Transverse colon (tissue), 3 donors: ENCODE measurements at regions not wholly inside any gene's neighbourhood (a gene's known extent, or its start where the extent isn't known, plus 50 kb on each side); places are given as distances from the start of the nearest gene placed in this dataset.

Experiments
- CTCF ChIP-seq, 5 experiments: fragments of 200-600 bp in 3 of 5; fragments of 450-650 bp in 2 of 5; sonication (generic) in 3 of 5; IDR thresholded peaks; 1 replicate in 2 of 5; 2 replicates in 3 of 5; pipeline ENCODE4 v1.5.1; 2016 to 2017; ENCODE audit warnings: antibody characterized with exemption in 5 of 5, inconsistent platforms in 3 of 5, mild to moderate bottlenecking in 2 of 5, moderate library complexity in 1 of 5
- POLR2A ChIP-seq: fragments of 450-650 bp; IDR thresholded peaks from one replicate; pipeline ENCODE4 v1.6.1; 2016; ENCODE audit warnings: antibody characterized with exemption, mild to moderate bottlenecking, moderate library complexity

- TF ChIP-seq POLR2A (no peak), CTCF (IDR thresholded peaks at IDR 0.05) (no peak)
Measured at GRCh38 chr20:6420336-6420735, 297.5 kb upstream of the FERMT1 start.
